NCI-H1436 (cell line): ENCODE measurements at regions not wholly inside any gene's neighbourhood (a gene's known extent, or its start where the extent isn't known, plus 50 kb on each side); places are given as distances from the start of the nearest gene placed in this dataset.

ENCODE experiments used
- DNase-seq: peaks from one replicate; lab custom pipeline; 2025; lab: John Stamatoyannopoulos, UW

GRCh38 chr3:22942981-22943380, 260.1 kb upstream of the UBE2E2 start:
- no peak for DNase-seq

GRCh38 chr3:22947851-22948250, 255.3 kb upstream of the UBE2E2 start:
- DNase-seq, result no peak

GRCh38 chr3:22951910-22952309, 251.2 kb upstream of the UBE2E2 start:
- DNase-seq, result no peak

GRCh38 chr3:22952860-22953259, 250.3 kb upstream of the UBE2E2 start:
- DNase-seq, result no peak

- DNase-seq, result no peak
Measured at GRCh38 chr3:22959593-22959992, 243.5 kb upstream of the UBE2E2 start.

GRCh38 chr3:22960105-22960984, 242.8 kb upstream of the UBE2E2 start:
- DNase-seq, result no peak

- no peak for DNase-seq
Measured at GRCh38 chr3:22962244-22962643, 240.9 kb upstream of the UBE2E2 start.

- no peak for DNase-seq
Measured at GRCh38 chr3:22966349-22966748, 236.8 kb upstream of the UBE2E2 start.

- DNase-seq, result no peak
Measured at GRCh38 chr3:22969276-22969675, 233.9 kb upstream of the UBE2E2 start.

GRCh38 chr3:22971497-22971896, 231.6 kb upstream of the UBE2E2 start:
- DNase-seq, result no peak

GRCh38 chr3:22977042-22977441, 226.1 kb upstream of the UBE2E2 start:
- DNase-seq, result no peak

- DNase-seq, result no peak
Measured at GRCh38 chr3:22977650-22978289, 225.4 kb upstream of the UBE2E2 start.

GRCh38 chr3:22979581-22979980, 223.5 kb upstream of the UBE2E2 start:
- DNase-seq, result no peak

GRCh38 chr3:22980346-22980745, 222.8 kb upstream of the UBE2E2 start:
- DNase-seq, result no peak

- no peak for DNase-seq
Measured at GRCh38 chr3:22981166-22981565, 222.0 kb upstream of the UBE2E2 start.

GRCh38 chr3:22981861-22982260, 221.3 kb upstream of the UBE2E2 start:
- no peak for DNase-seq

- no peak for DNase-seq
Measured at GRCh38 chr3:22982981-22983587, 220.0 kb upstream of the UBE2E2 start.

GRCh38 chr3:22986958-22987357, 216.2 kb upstream of the UBE2E2 start:
- no peak for DNase-seq

- no peak for DNase-seq
Measured at GRCh38 chr3:22988566-22988965, 214.6 kb upstream of the UBE2E2 start.

- DNase-seq, result no peak
Measured at GRCh38 chr3:22989716-22990115, 213.4 kb upstream of the UBE2E2 start.

GRCh38 chr3:22990291-22991200, 212.6 kb upstream of the UBE2E2 start:
- no peak for DNase-seq

GRCh38 chr3:22994781-22995180, 208.3 kb upstream of the UBE2E2 start:
- no peak for DNase-seq
